ENCODE measurements at regions not wholly inside any gene's neighbourhood (a gene's known extent, or its start where the extent isn't known, plus 50 kb on each side); places are given as distances from the start of the nearest gene placed in this dataset.

DNA sequence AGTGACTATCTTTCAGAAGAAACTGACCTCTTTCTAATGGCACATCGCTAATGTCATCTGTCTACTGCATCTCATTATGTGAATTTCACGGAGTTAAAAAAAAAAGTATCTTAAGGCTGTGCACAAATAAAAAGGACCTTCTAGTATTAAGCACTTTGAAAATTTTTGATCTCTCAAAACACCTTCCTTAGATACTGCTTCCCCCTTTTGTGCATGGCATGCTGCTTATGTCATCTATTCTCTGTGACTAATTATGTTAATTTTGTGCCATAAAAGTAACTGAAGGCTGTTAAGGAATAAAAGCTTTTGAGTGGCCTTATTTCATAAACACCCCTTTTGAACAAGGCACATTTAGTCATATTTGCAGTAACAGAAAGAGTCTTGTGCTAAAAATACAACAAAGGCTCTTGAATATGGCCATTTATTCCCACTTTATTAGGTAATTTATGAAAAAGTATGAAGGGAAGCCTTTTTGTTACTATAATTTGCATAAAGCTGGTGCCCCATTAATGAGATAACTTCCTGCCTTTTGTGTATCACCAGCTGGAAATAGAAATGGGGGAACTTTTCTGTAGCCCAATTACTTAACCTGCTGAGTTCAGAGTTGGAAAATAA lies 1412.0 kb upstream of the ZEB2 start:
- Histone ChIP-seq H3K36me3 (no peaks in the 10 kb centered on the region), H3K27ac (no peak overlapping the region), H3K27me3 (no peaks in the 10 kb centered on the region), H3K4me1 (no peaks in the 10 kb centered on the region), H3K9me3 (no peaks in the 10 kb centered on the region), H3K4me3 (replicated peaks in 1 of 3) (no peak overlapping the region)
- TF ChIP-seq POLR2A (IDR thresholded peaks at IDR 0.05): no peak
- TF ChIP-seq, protein P1, sequence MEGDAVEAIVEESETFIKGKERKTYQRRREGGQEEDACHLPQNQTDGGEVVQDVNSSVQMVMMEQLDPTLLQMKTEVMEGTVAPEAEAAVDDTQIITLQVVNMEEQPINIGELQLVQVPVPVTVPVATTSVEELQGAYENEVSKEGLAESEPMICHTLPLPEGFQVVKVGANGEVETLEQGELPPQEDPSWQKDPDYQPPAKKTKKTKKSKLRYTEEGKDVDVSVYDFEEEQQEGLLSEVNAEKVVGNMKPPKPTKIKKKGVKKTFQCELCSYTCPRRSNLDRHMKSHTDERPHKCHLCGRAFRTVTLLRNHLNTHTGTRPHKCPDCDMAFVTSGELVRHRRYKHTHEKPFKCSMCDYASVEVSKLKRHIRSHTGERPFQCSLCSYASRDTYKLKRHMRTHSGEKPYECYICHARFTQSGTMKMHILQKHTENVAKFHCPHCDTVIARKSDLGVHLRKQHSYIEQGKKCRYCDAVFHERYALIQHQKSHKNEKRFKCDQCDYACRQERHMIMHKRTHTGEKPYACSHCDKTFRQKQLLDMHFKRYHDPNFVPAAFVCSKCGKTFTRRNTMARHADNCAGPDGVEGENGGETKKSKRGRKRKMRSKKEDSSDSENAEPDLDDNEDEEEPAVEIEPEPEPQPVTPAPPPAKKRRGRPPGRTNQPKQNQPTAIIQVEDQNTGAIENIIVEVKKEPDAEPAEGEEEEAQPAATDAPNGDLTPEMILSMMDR (IDR thresholded peaks at IDR 0.05): no peak
- intact Hi-C loops (cut with DNase I): no loop called here
- WGBS, 2 donors: 67 to 74% methylated on average over 2 of the region's 2 CpGs
- no peak for DNase-seq

DNA sequence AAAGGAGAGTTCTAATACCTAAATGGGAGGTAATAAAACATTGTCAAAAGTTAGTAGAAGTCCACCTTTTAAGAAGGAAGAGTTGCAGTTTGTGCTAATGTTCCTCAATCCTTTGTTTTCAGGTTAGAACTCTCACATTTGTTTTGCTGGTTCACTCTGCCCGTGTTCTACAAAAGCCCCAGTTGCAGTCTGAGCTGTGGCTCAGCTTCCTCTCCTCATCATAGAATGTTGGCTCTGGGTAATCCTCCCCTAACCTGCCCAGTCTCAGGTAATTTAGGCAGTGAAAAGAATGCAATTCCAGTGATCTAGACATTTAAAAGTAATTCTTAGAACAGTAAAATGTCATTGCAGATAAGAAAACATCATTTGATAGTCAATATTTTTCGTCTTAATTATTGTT lies 1410.4 kb upstream of the ZEB2 start:
- 15 to 16% methylated on average over 2 of the region's 2 CpGs for WGBS, 2 donors
- Histone ChIP-seq H3K27ac (no peak overlapping the region), H3K36me3 (no peaks in the 10 kb centered on the region), H3K27me3 (no peaks in the 10 kb centered on the region), H3K9me3 (no peaks in the 10 kb centered on the region), H3K4me1 (no peaks in the 10 kb centered on the region), H3K4me3 (replicated peaks in 1 of 3) (no peak overlapping the region)
- TF ChIP-seq, protein P1 (IDR thresholded peaks at IDR 0.05): no peak
- TF ChIP-seq POLR2A (IDR thresholded peaks at IDR 0.05): no peak
- intact Hi-C loops (cut with DNase I): no loop called here
- DNase-seq: no peak

DNA sequence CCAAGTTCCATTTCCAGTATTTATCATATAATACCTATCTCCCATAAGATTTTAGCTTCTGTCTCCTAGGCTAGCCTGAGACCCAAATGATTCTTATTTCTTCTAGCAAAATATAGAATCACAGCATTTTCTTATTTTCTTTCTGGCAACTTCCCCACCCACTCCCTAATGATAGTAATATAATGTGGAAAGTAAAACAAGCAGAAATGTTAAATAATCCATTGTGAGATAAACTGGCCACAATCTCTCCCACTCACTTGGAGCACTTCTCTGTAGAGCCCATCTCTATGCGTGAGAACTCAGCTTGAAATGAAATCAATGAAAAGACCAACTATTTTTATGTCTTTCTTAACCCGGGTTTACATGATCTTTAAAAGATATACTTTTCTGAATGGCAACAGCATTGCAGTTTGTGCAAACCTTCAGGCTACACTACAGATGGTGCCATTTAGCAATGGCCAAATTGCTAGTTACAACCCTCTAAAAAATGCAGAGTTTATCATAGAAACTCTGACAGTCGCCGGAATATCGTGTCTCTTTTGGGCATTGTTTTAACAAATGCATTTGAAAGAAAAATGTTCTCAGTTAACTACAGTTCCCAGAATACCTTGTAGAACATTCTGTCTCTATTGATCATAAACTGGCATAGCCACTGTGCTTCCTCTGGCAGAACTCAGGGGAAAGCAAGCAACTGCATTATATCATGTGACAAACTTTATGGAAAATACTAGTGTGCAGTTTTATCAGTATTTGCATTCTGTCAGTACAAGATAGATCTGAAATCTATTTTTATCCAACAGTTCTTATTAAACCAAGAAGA lies 1407.4 kb upstream of the ZEB2 start:
- Histone ChIP-seq H3K36me3 (no peaks in the 10 kb centered on the region), H3K27me3 (no peaks in the 10 kb centered on the region), H3K4me3 (replicated peaks in 1 of 3) (no peak overlapping the region), H3K4me1 (no peaks in the 10 kb centered on the region), H3K9me3 (no peaks in the 10 kb centered on the region), H3K27ac (no peak overlapping the region)
- intact Hi-C loops (cut with DNase I): no loop called here
- 62 to 78% methylated on average over 5 of the region's 5 CpGs for WGBS, 2 donors
- TF ChIP-seq, protein P1 (IDR thresholded peaks at IDR 0.05): no peak
- no peak for TF ChIP-seq POLR2A (IDR thresholded peaks at IDR 0.05)
- DNase-seq: no peak

DNA sequence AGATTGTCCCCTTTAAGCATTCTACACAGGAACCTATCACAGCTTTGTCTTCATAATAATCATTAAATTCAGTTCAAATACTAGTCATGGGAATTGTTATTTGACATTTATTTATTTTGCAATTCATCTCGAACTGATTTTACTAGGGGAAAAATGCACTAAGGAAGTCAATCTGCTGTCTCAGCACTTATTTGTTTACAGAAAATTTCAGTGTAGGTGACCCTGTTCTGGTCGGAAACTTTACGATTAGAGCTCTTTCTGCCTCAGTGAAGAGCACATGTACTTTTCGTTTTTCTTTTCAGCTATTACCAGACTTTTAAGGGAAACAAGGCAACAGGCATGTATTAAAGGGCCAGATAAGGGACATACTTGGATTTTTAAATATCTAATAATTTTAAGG lies 1405.7 kb upstream of the ZEB2 start:
- 63 to 64% methylated on average over 4 of the region's 4 CpGs for WGBS, 2 donors
- Histone ChIP-seq H3K36me3 (no peaks in the 10 kb centered on the region), H3K4me3 (replicated peaks in 1 of 3) (no peak overlapping the region), H3K9me3 (no peaks in the 10 kb centered on the region), H3K27me3 (no peaks in the 10 kb centered on the region), H3K4me1 (no peaks in the 10 kb centered on the region), H3K27ac (no peak overlapping the region)
- no peak for DNase-seq
- intact Hi-C loops (cut with DNase I): no loop called here
- TF ChIP-seq POLR2A (IDR thresholded peaks at IDR 0.05): no peak
- TF ChIP-seq, protein P1 (IDR thresholded peaks at IDR 0.05): no peak

DNA sequence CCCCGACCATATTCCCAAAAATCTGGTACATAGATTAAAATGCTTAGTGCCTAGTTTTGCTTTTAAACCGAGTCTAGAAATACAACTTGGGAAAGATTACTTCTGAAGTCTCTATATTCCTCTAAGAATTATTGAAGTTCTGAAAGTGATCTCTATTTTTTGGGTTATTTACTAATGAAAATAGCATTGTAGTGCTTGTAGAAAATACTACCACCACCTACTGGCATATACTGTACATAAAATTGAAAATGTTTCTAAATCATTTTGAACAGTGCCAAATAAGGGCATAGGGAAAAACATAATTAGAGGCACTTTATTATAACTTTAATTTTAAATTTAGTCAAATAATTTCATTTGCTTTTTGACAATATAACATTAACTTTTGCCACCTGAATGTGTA lies 1399.6 kb upstream of the ZEB2 start:
- WGBS, 2 donors: 73 to 80% methylated on average over 2 of the region's 2 CpGs
- H3K36me3 ChIP-seq: no peaks in the 10 kb centered on the region
- no peak for DNase-seq

More for the DNA sequence above, 1399.6 kb upstream of the ZEB2 start:
- Histone ChIP-seq H3K4me3 (replicated peaks in 1 of 3) (no peak overlapping the region), H3K27ac (no peak overlapping the region), H3K4me1 (no peaks in the 10 kb centered on the region), H3K27me3 (no peaks in the 10 kb centered on the region), H3K9me3 (no peaks in the 10 kb centered on the region)
- intact Hi-C loops (cut with DNase I): no loop called here
- TF ChIP-seq, protein P1 (IDR thresholded peaks at IDR 0.05): no peak
- no peak for TF ChIP-seq POLR2A (IDR thresholded peaks at IDR 0.05)
